GM19035 (cell line): ENCODE measurements at regions not wholly inside any gene's neighbourhood (a gene's known extent, or its start where the extent isn't known, plus 50 kb on each side); places are given as distances from the start of the nearest gene placed in this dataset.
"Not testable (repeated sequence)": the region's sequence is repeated elsewhere in the genome, so short reads cannot be mapped to it uniquely, and the experiment has no call there.

Experiments
- ATAC-seq: cut with Tn5 transposase; IDR thresholded peaks from one replicate; pipeline ENCODE4 v1.9.1; 2021; ENCODE audit not compliant: unreplicated experiment

GRCh38 chr12:131530041-131530332, 180.9 kb upstream of the SFSWAP start:
- no peak for ATAC-seq

GRCh38 chr12:131530422-131530821, 180.5 kb upstream of the SFSWAP start:
- no peak for ATAC-seq

- ATAC-seq, result no peak
Observed at GRCh38 chr12:131533139-131533538, 177.8 kb upstream of the SFSWAP start.

GRCh38 chr12:131535779-131536178, 175.1 kb upstream of the SFSWAP start:
- ATAC-seq, result no peak

GRCh38 chr12:131536337-131536736, 174.6 kb upstream of the SFSWAP start:
- no peak for ATAC-seq

GRCh38 chr12:131536766-131537165, 174.1 kb upstream of the SFSWAP start:
- no peak for ATAC-seq

GRCh38 chr12:131537267-131537958, 173.5 kb upstream of the SFSWAP start:
- ATAC-seq, result no peak

GRCh38 chr12:131539381-131539780, 171.5 kb upstream of the SFSWAP start:
- ATAC-seq, result no peak

GRCh38 chr12:131540138-131540623, 170.7 kb upstream of the SFSWAP start:
- ATAC-seq, result no peak

- not testable (repeated sequence) for ATAC-seq
Observed at GRCh38 chr12:131541512-131541911, 169.4 kb upstream of the SFSWAP start.

- ATAC-seq, result no peak
Observed at GRCh38 chr12:131542351-131542750, 168.5 kb upstream of the SFSWAP start.

- ATAC-seq, result no peak
Observed at GRCh38 chr12:131543040-131543439, 167.8 kb upstream of the SFSWAP start.

GRCh38 chr12:131547555-131547954, 163.3 kb upstream of the SFSWAP start:
- no peak for ATAC-seq

GRCh38 chr12:131550121-131550520, 160.8 kb upstream of the SFSWAP start:
- no peak for ATAC-seq

GRCh38 chr12:131551675-131552491, 159.0 kb upstream of the SFSWAP start:
- ATAC-seq, result no peak

- no peak for ATAC-seq
Observed at GRCh38 chr12:131552492-131552863, 158.4 kb upstream of the SFSWAP start.

GRCh38 chr12:131553096-131553777, 157.7 kb upstream of the SFSWAP start:
- no peak for ATAC-seq

- no peak for ATAC-seq
Observed at GRCh38 chr12:131555197-131555846, 155.6 kb upstream of the SFSWAP start.

- ATAC-seq, result no peak
Observed at GRCh38 chr12:131555866-131556265, 155.0 kb upstream of the SFSWAP start.

GRCh38 chr12:131557078-131557709, 153.7 kb upstream of the SFSWAP start:
- no peak for ATAC-seq
